GM19043 (cell line): ENCODE measurements at regions not wholly inside any gene's neighbourhood (a gene's known extent, or its start where the extent isn't known, plus 50 kb on each side); places are given as distances from the start of the nearest gene placed in this dataset.

ENCODE experiments used
- ATAC-seq: cut with Tn5 transposase; IDR thresholded peaks from one replicate; pipeline ENCODE4 v1.9.1; 2021; ENCODE audit warnings: low read depth; ENCODE audit not compliant: unreplicated experiment

GRCh38 chr14:98716133-98716532 is 555.9 kb downstream of the BCL11B start:
- ATAC-seq = no peak

GRCh38 chr14:98721061-98721460 is 550.9 kb downstream of the BCL11B start:
- ATAC-seq = no peak

GRCh38 chr14:98724734-98725133 is 547.3 kb downstream of the BCL11B start:
- ATAC-seq = no peak

- no peak for ATAC-seq
These were observed 546.8 kb downstream of the BCL11B start for GRCh38 chr14:98725191-98725590.

GRCh38 chr14:98725676-98726075 is 546.3 kb downstream of the BCL11B start:
- ATAC-seq = no peak

- no peak for ATAC-seq
These were observed 545.2 kb downstream of the BCL11B start for GRCh38 chr14:98726585-98727405.

- ATAC-seq = no peak
These were observed 544.0 kb downstream of the BCL11B start for GRCh38 chr14:98728024-98728423.

- ATAC-seq = no peak
These were observed 543.2 kb downstream of the BCL11B start for GRCh38 chr14:98728836-98729235.

GRCh38 chr14:98731286-98731685 is 540.7 kb downstream of the BCL11B start:
- ATAC-seq = no peak

GRCh38 chr14:98731701-98732100 is 540.3 kb downstream of the BCL11B start:
- ATAC-seq = no peak

GRCh38 chr14:98733536-98733935 is 538.5 kb downstream of the BCL11B start:
- ATAC-seq = no peak

GRCh38 chr14:98736701-98737338 is 535.2 kb downstream of the BCL11B start:
- no peak for ATAC-seq

GRCh38 chr14:98741523-98741922 is 530.5 kb downstream of the BCL11B start:
- no peak for ATAC-seq

GRCh38 chr14:98742001-98742400 is 530.0 kb downstream of the BCL11B start:
- ATAC-seq = no peak

- ATAC-seq = no peak
These were observed 528.5 kb downstream of the BCL11B start for GRCh38 chr14:98743536-98743935.

- no peak for ATAC-seq
These were observed 523.0 kb downstream of the BCL11B start for GRCh38 chr14:98748966-98749365.

- ATAC-seq = no peak
These were observed 520.9 kb downstream of the BCL11B start for GRCh38 chr14:98751110-98751509.

- no peak for ATAC-seq
These were observed 519.3 kb downstream of the BCL11B start for GRCh38 chr14:98752660-98753059.

- ATAC-seq = no peak
These were observed 517.5 kb downstream of the BCL11B start for GRCh38 chr14:98754343-98755020.

- ATAC-seq = no peak
These were observed 515.2 kb downstream of the BCL11B start for GRCh38 chr14:98756749-98757148.

GRCh38 chr14:98758440-98758839 is 513.6 kb downstream of the BCL11B start:
- no peak for ATAC-seq

- no peak for ATAC-seq
These were observed 510.0 kb downstream of the BCL11B start for GRCh38 chr14:98761993-98762392.
